GM13976 (cell line): ENCODE measurements at regions not wholly inside any gene's neighbourhood (a gene's known extent, or its start where the extent isn't known, plus 50 kb on each side); places are given as distances from the start of the nearest gene placed in this dataset.

ENCODE experiments used
- DNase-seq: peaks from one replicate; pipeline ENCODE4 v3.0.0; 2012; ENCODE audit warnings: low spot score
- in situ Hi-C: fragments of 300-500 bp; cut with MboI; formaldehyde crosslinking; loops from one replicate; pipeline ENCODE4 v1.12.0; 2022; ENCODE audit warnings: low sequenced_read_pairs, mixed read lengths, inconsistent platforms; ENCODE audit not compliant: unreplicated experiment
- TF ChIP-seq, protein P1 (sequence below): IDR thresholded peaks from 2 replicates; pipeline ENCODE4 v1.5.1; 2012; ENCODE audit warnings: borderline replicate concordance, mild to moderate bottlenecking; ENCODE audit not compliant: insufficient read depth; ENCODE audit errors: extremely low read depth, missing control alignments, control extremely low read depth

- in situ Hi-C loops: no loop called here
These were observed 83.0 kb downstream of the YTHDF1 start for GRCh38 chr20:63132715-63133471.

DNA sequence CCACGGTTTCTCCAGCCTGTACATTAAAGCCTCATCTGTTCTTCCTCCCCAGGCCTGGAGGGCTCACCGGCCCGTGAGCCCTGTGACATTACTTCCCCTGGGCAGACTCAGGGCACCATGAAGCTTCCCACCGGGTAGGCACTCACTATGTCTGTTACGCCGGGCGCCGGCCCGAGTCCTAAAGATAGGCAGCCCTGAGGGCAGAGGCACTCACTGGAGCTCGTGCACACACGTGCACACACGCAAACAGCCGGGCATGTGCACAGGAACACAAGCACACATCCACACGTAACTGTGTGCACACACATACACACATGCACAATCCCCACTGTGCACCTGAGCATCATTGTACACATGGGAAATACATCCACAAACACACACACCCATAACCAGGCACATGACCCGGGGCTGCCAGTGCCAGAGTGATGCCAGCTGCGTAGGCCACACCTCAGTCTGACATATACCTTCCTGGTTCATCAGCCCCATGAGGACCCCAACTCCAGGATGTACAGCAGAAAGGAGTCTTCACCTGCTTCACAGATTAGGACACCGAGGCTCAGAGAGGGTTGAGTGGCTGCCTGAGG, 83.7 kb downstream of the YTHDF1 start:
- no peak for DNase-seq
- in situ Hi-C loops: no loop called here
- TF ChIP-seq, protein P1, sequence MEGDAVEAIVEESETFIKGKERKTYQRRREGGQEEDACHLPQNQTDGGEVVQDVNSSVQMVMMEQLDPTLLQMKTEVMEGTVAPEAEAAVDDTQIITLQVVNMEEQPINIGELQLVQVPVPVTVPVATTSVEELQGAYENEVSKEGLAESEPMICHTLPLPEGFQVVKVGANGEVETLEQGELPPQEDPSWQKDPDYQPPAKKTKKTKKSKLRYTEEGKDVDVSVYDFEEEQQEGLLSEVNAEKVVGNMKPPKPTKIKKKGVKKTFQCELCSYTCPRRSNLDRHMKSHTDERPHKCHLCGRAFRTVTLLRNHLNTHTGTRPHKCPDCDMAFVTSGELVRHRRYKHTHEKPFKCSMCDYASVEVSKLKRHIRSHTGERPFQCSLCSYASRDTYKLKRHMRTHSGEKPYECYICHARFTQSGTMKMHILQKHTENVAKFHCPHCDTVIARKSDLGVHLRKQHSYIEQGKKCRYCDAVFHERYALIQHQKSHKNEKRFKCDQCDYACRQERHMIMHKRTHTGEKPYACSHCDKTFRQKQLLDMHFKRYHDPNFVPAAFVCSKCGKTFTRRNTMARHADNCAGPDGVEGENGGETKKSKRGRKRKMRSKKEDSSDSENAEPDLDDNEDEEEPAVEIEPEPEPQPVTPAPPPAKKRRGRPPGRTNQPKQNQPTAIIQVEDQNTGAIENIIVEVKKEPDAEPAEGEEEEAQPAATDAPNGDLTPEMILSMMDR: no peak

More at GRCh38 chr20:63132715-63133471, 83.0 kb downstream of the YTHDF1 start:
- no peak for DNase-seq
- TF ChIP-seq, protein P1: no peak

- no peak for DNase-seq
- TF ChIP-seq, protein P1: no peak
- in situ Hi-C loops: no loop called here
These were observed 85.0 kb downstream of the YTHDF1 start for GRCh38 chr20:63130658-63131577.

DNA sequence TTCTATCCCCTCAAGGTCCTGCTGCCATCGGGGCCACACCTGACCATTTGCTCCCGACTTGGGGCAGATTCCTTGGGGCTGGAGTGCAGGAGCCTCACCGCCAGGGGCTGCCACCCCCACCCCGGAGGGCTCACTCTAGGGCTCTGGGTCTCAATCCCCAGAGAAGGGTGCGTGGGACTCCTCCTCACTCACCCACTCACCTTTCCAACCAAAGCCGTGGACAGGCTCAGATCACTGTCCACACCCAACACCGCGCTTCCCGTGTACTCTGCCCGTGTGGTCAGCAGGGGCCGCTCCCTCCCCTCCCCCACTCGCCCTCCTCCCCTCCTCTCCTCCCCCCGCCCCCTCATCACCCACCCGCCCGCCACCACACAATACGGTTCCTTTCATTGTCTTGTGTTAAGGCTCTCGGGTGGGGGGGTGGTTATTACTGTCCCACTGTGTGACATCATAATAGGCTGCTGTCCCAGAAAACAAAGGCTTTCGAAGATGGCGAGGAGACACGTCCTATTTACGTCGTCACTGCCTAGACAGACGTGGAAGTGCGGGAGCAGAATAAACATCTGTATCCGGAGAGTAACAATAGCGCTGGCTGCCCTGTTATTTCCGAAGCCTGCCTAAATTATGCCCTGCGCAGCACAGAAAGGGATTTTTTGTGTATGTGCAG, 85.8 kb downstream of the YTHDF1 start:
- TF ChIP-seq, protein P1: no peak
- DNase-seq: no peak
- in situ Hi-C loops: no loop called here

DNA sequence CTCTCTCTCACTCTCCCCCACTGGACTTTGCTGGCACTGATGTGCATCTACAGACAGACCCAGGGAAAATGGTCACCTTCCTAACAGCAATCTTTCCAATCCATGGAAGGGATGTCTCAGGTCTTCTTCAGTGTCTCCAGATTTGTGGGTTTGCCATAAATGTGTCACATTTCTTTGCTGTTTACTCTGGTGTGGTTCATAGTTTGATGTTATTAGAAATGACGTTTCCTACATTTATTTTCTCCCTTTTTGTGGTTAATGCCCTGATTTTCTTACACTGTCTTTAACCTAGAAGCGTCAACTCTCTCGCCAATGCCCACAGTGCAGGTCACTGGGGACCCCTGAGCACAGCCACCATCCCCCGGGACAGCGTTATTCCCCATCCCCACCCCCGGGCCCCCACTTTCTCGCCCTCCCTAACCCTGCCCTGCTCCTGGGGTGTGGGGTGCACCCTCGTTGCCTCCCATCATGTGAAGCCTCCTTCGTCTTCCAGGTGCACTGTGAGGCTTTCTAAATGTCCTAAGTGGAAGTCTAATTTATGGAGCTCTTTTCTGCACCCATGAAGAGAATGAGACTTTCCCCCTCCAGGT, 86.5 kb downstream of the YTHDF1 start:
- in situ Hi-C loops: no loop called here
- TF ChIP-seq, protein P1: no peak
- no peak for DNase-seq
